ENCODE measurements at regions not wholly inside any gene's neighbourhood (a gene's known extent, or its start where the extent isn't known, plus 50 kb on each side); places are given as distances from the start of the nearest gene placed in this dataset.

DNA sequence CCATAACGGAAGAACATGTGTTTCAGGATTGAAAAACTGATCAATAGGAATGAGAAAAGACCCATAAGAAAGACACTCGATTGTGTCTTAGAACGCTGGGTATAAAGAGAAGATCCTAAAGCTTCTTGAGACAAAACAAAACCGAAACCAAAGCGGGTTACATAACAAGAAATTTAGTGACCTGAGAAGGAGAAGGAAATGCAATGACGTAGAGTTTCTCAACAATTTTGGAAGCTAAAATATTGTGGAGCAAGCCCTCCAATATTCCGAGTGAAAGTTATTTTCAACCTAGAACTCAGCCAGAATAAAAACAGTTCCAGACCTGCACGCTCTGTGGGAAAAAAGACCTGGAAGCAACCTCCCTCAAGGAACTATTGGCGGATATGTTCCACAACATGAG, 81.9 kb upstream of the FREM1 start (continued):
- TF ChIP-seq ZBTB40 (IDR thresholded peaks at IDR 0.05) (no peak), ZBTB40 (CRISPR knock-in tag; IDR thresholded peaks at IDR 0.05) (no peak), AGO2 (optimal IDR thresholded peaks at IDR 0.05; ENCODE audit: low read depth, low read length) (no peak), ZNF264 (CRISPR knock-in tag; IDR thresholded peaks at IDR 0.05) (no peak), EEA1 (CRISPR knock-in tag; IDR thresholded peaks at IDR 0.05; ENCODE audit: borderline replicate concordance) (no peak), ZNF12 (CRISPR knock-in tag; IDR thresholded peaks at IDR 0.05) (no peak), CREBL2 (CRISPR knock-in tag; IDR thresholded peaks at IDR 0.05; ENCODE audit: borderline replicate concordance) (no peak)
- TF ChIP-seq, protein P1, sequence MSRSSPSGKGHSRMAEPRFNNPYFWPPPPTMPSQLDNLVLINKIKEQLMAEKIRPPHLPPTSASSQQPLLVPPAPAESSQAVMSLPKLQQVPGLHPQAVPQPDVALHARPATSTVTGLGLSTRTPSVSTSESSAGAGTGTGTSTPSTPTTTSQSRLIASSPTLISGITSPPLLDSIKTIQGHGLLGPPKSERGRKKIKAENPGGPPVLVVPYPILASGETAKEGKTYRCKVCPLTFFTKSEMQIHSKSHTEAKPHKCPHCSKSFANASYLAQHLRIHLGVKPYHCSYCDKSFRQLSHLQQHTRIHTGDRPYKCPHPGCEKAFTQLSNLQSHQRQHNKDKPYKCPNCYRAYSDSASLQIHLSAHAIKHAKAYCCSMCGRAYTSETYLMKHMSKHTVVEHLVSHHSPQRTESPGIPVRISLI (CRISPR knock-in tag; IDR thresholded peaks at IDR 0.05; ENCODE audit: borderline replicate concordance) = no peak

Data from HepG2 (cell line).